ENCODE measurements at regions not wholly inside any gene's neighbourhood (a gene's known extent, or its start where the extent isn't known, plus 50 kb on each side); places are given as distances from the start of the nearest gene placed in this dataset.

DNA sequence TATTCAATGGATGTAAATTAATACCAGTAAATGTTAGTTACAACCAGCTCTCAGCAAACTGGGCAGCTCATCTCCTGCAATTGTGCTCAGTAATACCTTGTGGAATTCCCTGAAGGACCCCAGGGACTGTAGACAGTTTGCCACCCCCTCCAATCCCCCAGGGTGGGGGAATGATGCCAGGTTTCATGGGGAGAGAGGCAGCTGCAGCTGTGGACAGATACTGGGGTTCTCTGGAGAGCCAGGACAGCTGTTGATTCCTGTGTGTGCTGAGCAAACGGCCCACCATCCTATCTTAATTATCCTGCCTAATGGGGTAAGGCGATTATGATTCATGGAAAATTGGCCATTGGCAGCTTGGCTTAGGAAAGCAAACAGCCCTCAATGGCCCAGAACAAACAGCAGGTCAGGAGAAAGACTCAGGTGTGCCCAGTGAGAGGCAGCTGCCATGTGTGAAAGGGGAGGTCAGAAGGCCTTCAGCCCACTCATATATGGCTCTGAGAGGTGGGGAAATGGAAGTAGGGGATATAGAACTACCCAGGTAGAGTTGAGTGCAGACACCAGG lies 148.9 kb upstream of the CTTNBP2NL start:
- Histone ChIP-seq H3K4me1 (ENCODE audit: control insufficient read depth, insufficient read depth, low read length, poor library complexity, severe bottlenecking) (peaks cover 8% of the 10 kb centered on the region), H3K9me3 (ENCODE audit: control insufficient read depth, low read length) (no peaks in the 10 kb centered on the region), H3K4me3 (ENCODE audit: extremely low read depth, insufficient read depth, low read length, poor library complexity, severe bottlenecking) (no peak overlapping the region), H3K27ac (ENCODE audit: low read depth, low read length, severe bottlenecking) (no peak overlapping the region), H3K36me3 (ENCODE audit: control insufficient read depth, insufficient read depth, low read length) (no peaks in the 10 kb centered on the region)
- WGBS, 2 experiments (ENCODE audit: insufficient coverage in 2 of 2), result 90% methylated on average over 2 of the region's 2 CpGs; no CpG with 5 or more reads in 1 of the 2 experiments

DNA sequence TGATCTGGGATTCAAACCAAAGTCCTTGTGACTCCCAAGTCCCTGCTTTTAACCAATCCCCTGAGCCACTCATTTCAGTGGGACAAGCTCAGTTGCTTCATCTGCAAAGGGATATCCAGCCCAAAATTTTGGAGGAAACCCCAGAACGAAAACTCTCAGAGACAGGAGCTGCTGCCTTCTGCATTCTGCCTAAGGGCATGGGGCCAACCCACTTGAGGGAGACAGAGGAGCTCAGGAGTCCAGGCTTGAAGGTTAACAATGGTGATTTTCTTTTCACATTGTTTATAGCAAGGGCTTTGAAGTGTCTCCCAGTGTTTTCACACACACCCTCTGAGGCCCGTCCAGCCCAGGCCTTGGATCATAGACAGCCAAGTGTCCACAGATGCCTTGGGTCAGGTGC lies 148.1 kb upstream of the CTTNBP2NL start:
- Histone ChIP-seq H3K4me3 (ENCODE audit: extremely low read depth, insufficient read depth, low read length, poor library complexity, severe bottlenecking) (no peak overlapping the region), H3K4me1 (ENCODE audit: control insufficient read depth, insufficient read depth, low read length, poor library complexity, severe bottlenecking) (peaks cover 10% of the 10 kb centered on the region), H3K36me3 (ENCODE audit: control insufficient read depth, insufficient read depth, low read length) (no peaks in the 10 kb centered on the region), H3K9me3 (ENCODE audit: control insufficient read depth, low read length) (no peaks in the 10 kb centered on the region), H3K27ac (ENCODE audit: low read depth, low read length, severe bottlenecking) (no peak overlapping the region)
- 59 to 73% methylated on average over 2 of the region's 2 CpGs for WGBS, 2 experiments (ENCODE audit: insufficient coverage in 2 of 2)

DNA sequence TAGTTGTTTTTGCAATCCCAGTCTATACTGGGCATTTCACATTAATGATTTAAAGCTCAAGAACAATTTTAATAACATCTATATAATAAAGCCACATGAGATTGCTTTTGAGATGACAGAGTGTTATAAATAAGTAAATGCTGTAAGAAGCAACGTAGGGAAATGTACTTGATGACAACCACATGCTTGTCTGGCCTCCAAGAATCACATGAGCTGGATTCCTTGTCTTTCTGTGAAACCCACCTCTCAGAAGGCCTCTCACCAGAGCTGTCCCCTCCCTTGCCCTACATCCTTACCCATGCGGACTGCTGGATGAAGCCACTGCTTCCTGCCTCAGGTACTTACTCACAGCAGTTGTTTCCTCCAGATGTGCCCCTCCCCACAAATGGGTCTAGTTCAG lies 145.1 kb upstream of the CTTNBP2NL start:
- peaks cover 10% of the 10 kb centered on the region for H3K4me1 ChIP-seq (ENCODE audit: control insufficient read depth, insufficient read depth, low read length, poor library complexity, severe bottlenecking)

DNA sequence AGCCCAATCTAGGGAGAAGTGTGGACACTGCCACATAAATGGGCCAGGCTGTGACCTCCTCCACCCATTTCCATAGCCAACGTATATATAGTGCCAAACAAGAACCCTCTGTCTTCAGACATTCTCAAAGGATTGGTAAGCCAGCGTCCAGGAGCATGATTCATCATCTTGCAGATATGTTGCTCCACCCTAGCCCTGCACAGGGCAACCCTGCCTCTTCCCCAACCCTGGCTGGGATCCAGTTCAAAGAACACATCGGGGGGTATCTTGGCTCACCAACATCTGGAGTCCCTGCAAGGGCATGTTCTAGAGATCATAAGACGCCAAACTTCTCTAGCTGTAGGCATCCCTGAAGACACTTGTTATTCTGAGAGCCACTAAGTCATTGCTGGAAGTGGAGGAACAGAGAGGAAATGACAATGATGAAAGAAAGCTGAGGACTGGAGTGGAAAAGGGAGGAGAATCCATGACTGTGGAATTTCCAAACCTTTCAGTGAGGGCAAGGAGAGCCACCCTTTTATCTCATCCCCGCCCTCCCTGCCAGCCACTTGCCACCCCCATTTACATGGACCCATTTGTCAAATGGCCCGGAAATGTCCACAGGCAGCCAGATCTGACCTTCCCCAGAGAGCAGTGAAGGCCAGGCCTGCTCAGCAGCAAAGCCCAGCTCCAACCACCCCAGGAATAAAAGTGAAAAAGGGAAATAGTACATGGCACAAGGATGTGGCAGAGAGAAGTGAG lies 144.1 kb upstream of the CTTNBP2NL start:
- H3K4me3 ChIP-seq (ENCODE audit: extremely low read depth, insufficient read depth, low read length, poor library complexity, severe bottlenecking), result no peak overlapping the region
- no peaks in the 10 kb centered on the region for H3K9me3 ChIP-seq (ENCODE audit: control insufficient read depth, low read length)
- WGBS, 2 experiments (ENCODE audit: insufficient coverage in 2 of 2), result 86 to 92% methylated on average over 3 to 4 of the region's 6 CpGs
- no peak overlapping the region for H3K27ac ChIP-seq (ENCODE audit: low read depth, low read length, severe bottlenecking)
- H3K36me3 ChIP-seq (ENCODE audit: control insufficient read depth, insufficient read depth, low read length), result no peaks in the 10 kb centered on the region
- H3K4me1 ChIP-seq (ENCODE audit: control insufficient read depth, insufficient read depth, low read length, poor library complexity, severe bottlenecking), result peaks cover 10% of the 10 kb centered on the region

More for the DNA sequence above, 145.1 kb upstream of the CTTNBP2NL start:
- no peaks in the 10 kb centered on the region for H3K36me3 ChIP-seq (ENCODE audit: control insufficient read depth, insufficient read depth, low read length)
- no peak overlapping the region for H3K4me3 ChIP-seq (ENCODE audit: extremely low read depth, insufficient read depth, low read length, poor library complexity, severe bottlenecking)
- no peak overlapping the region for H3K27ac ChIP-seq (ENCODE audit: low read depth, low read length, severe bottlenecking)
- 89% methylated on average over 1 of the region's 2 CpGs; no CpG with 5 or more reads in 1 of the 2 experiments for WGBS, 2 experiments (ENCODE audit: insufficient coverage in 2 of 2)
- no peaks in the 10 kb centered on the region for H3K9me3 ChIP-seq (ENCODE audit: control insufficient read depth, low read length)

DNA sequence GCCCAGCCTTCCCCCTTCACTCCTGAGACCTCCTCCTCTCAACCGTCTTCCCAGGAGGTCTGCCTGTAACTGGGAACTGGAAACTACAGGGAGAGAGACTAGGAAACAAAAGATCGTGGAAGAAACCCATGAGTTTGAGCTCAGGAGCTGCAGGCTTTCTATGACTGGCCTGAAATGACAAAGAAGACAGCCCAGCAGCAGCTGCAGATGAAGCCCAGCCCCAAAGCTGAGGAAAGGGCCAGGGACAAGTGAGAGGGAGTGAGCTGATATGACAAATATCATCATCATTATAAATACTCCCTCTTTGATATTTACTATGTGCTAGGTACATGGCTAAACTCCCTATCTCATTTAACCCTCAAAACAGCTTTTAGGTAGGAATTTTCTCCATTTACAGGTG lies 142.6 kb upstream of the CTTNBP2NL start:
- peaks cover 10% of the 10 kb centered on the region for H3K4me1 ChIP-seq (ENCODE audit: control insufficient read depth, insufficient read depth, low read length, poor library complexity, severe bottlenecking)
- WGBS, 2 experiments (ENCODE audit: insufficient coverage in 2 of 2), result 33 to 39% methylated on average over 1 to 2 of the region's 2 CpGs
- no peaks in the 10 kb centered on the region for H3K9me3 ChIP-seq (ENCODE audit: control insufficient read depth, low read length)
- H3K4me3 ChIP-seq (ENCODE audit: extremely low read depth, insufficient read depth, low read length, poor library complexity, severe bottlenecking), result no peak overlapping the region
- no peak overlapping the region for H3K27ac ChIP-seq (ENCODE audit: low read depth, low read length, severe bottlenecking)
- H3K36me3 ChIP-seq (ENCODE audit: control insufficient read depth, insufficient read depth, low read length), result no peaks in the 10 kb centered on the region

DNA sequence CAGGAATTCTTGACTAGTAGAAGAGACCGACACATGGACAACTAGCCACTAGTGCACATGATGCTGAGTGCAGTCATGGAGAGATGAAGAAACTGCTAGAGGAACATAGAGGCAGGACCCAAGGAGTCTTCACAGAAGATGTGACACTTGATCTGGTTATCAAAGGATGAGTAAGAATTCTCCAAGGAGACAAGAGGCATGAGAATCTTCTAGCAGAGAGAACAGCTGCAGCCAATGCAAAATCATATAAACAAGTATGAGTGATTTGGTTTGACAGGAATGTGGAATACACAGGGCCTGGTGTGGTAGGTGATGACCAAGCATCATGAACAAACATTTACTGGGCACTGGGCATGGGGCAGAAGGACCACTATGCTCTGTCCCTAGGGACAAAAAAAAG lies 140.9 kb upstream of the CTTNBP2NL start:
- Histone ChIP-seq H3K9me3 (ENCODE audit: control insufficient read depth, low read length) (no peaks in the 10 kb centered on the region), H3K36me3 (ENCODE audit: control insufficient read depth, insufficient read depth, low read length) (no peaks in the 10 kb centered on the region), H3K4me3 (ENCODE audit: extremely low read depth, insufficient read depth, low read length, poor library complexity, severe bottlenecking) (no peak overlapping the region), H3K27ac (ENCODE audit: low read depth, low read length, severe bottlenecking) (no peak overlapping the region), H3K4me1 (ENCODE audit: control insufficient read depth, insufficient read depth, low read length, poor library complexity, severe bottlenecking) (peaks cover 10% of the 10 kb centered on the region)
- WGBS, 2 experiments (ENCODE audit: insufficient coverage in 2 of 2), result 95 to 100% methylated on average over 1 of the region's 1 CpG

DNA sequence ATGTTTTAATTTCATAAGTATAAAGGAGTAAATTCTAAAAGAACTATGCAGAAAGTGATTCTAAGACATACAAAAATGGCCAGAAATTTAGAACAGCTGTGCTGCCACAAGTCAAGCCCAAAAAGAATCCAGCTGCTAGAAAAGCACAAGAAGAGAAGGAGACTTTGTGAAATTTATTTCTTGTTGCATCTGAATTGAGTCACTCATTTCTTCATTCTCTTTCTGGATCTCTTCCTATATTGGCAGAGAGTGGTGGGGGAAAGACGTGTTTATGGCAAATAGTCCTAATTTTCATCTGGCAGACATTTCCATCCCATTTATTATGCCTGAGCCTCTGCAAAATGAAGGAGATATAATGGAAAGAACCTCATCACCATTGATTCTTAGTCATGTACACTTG lies 139.6 kb upstream of the CTTNBP2NL start:
- Histone ChIP-seq H3K4me1 (ENCODE audit: control insufficient read depth, insufficient read depth, low read length, poor library complexity, severe bottlenecking) (peaks cover 9% of the 10 kb centered on the region), H3K27ac (ENCODE audit: low read depth, low read length, severe bottlenecking) (no peak overlapping the region), H3K4me3 (ENCODE audit: extremely low read depth, insufficient read depth, low read length, poor library complexity, severe bottlenecking) (no peak overlapping the region), H3K9me3 (ENCODE audit: control insufficient read depth, low read length) (no peaks in the 10 kb centered on the region), H3K36me3 (ENCODE audit: control insufficient read depth, insufficient read depth, low read length) (no peaks in the 10 kb centered on the region)
- WGBS, 2 experiments (ENCODE audit: insufficient coverage in 2 of 2), result no CpG with 5 or more reads among the region's 1 CpG

DNA sequence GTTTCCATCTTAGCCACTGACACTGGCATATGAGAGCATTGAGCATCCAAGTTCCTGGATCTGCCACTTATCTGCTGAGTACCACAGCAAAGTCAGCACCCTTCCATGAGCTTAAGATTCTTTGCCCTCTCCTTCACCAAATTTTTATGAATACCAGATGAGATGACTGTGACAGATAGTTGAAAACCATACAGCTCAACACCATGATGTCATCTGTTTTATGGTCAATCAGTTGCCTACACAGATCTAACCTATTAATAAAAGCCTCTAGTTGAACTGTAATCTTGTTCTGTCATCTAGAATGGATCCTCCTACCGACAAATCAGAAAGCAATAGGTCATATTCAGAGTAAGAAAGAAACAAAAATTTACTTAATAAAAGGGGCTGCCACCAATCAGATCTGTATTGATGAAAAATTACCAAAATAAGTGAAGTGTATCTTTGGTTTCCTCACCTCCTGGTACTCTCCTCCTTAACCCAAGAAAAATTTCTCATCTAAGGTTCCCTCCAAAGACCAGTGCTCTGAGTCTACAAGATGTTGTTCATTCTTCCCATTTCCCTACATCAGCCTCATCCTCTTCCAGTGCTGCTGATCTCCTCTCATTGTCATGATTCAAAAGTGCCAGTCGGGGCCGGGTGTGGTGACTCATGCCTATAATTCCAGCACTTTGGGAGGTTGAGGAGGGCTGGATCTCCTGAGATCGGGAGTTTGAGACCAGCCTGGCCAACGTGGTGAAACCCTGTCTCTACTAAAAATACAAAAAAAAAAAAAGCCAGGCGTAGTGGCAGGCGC lies 138.8 kb upstream of the CTTNBP2NL start:
- Histone ChIP-seq H3K4me3 (ENCODE audit: extremely low read depth, insufficient read depth, low read length, poor library complexity, severe bottlenecking) (no peak overlapping the region), H3K4me1 (ENCODE audit: control insufficient read depth, insufficient read depth, low read length, poor library complexity, severe bottlenecking) (peaks cover under 1% of the 10 kb centered on the region), H3K36me3 (ENCODE audit: control insufficient read depth, insufficient read depth, low read length) (no peaks in the 10 kb centered on the region), H3K9me3 (ENCODE audit: control insufficient read depth, low read length) (no peaks in the 10 kb centered on the region), H3K27ac (ENCODE audit: low read depth, low read length, severe bottlenecking) (no peak overlapping the region)
- WGBS, 2 experiments (ENCODE audit: insufficient coverage in 2 of 2), result 100% methylated on average over 1 of the region's 7 CpGs

DNA sequence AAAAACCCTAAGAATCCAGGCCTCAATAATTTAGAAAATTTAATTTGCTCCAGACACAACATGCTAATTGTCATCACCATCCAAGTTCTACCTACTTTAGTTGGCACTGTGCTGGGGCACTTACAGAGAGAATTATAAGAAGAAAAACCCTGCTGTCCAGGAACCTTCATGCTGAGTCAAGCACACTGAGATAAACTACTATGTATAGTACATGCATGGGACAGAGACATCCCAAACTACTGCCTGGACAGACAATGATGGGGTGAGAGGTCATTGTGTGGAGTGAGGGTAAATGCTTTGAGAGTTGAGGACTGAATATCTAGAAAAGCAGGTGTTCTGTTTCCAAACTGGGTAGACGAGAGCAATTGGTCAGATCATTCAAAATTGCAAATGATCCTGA lies 135.3 kb upstream of the CTTNBP2NL start:
- 89 to 100% methylated on average over 1 of the region's 1 CpG for WGBS, 2 experiments (ENCODE audit: insufficient coverage in 2 of 2)
- Histone ChIP-seq H3K36me3 (ENCODE audit: control insufficient read depth, insufficient read depth, low read length) (no peaks in the 10 kb centered on the region), H3K27ac (ENCODE audit: low read depth, low read length, severe bottlenecking) (no peak overlapping the region), H3K4me3 (ENCODE audit: extremely low read depth, insufficient read depth, low read length, poor library complexity, severe bottlenecking) (no peak overlapping the region), H3K9me3 (ENCODE audit: control insufficient read depth, low read length) (no peaks in the 10 kb centered on the region), H3K4me1 (ENCODE audit: control insufficient read depth, insufficient read depth, low read length, poor library complexity, severe bottlenecking) (peaks cover 3% of the 10 kb centered on the region)

DNA sequence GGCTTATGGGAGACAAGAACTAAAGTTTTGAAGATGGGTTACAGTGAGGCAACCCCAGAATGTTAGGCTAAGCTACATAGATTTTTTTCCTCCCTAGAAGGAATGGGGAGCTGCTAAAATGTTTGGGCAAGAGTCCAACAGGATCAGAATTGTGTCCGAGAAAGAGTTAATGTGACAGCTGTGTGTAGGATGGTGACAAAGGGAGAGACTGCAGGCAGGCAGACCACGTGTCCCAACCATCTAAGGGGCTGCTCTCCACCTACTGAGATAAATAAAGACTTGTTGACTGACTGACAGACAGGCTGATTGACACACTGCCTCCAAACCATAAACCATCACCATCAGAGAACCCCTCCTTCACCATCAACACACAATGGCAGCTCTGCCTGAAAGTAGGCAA lies 133.7 kb upstream of the CTTNBP2NL start:
- Histone ChIP-seq H3K4me3 (ENCODE audit: extremely low read depth, insufficient read depth, low read length, poor library complexity, severe bottlenecking) (no peak overlapping the region), H3K27ac (ENCODE audit: low read depth, low read length, severe bottlenecking) (no peak overlapping the region), H3K9me3 (ENCODE audit: control insufficient read depth, low read length) (no peaks in the 10 kb centered on the region), H3K36me3 (ENCODE audit: control insufficient read depth, insufficient read depth, low read length) (no peaks in the 10 kb centered on the region), H3K4me1 (ENCODE audit: control insufficient read depth, insufficient read depth, low read length, poor library complexity, severe bottlenecking) (peaks cover 3% of the 10 kb centered on the region)
- 57 to 75% methylated on average over 1 to 2 of the region's 2 CpGs for WGBS, 2 experiments (ENCODE audit: insufficient coverage in 2 of 2)
